Esophagus squamous epithelium (tissue), 5 donors: ENCODE measurements at regions not wholly inside any gene's neighbourhood (a gene's known extent, or its start where the extent isn't known, plus 50 kb on each side); places are given as distances from the start of the nearest gene placed in this dataset.
"Not testable (repeated sequence)": the region's sequence is repeated elsewhere in the genome, so short reads cannot be mapped to it uniquely, and the experiment has no call there.

Experiments
- DNase-seq: peaks from one replicate; lab custom pipeline; 2025; lab: John Stamatoyannopoulos, UW
- H3K27ac ChIP-seq, 4 donors: fragments of 200-600 bp; sonication (generic); one replicate each; pipeline ENCODE4 v1.5.1; 2016 to 2019; ENCODE audit warnings: mild to moderate bottlenecking in 1 of 4
- H3K27me3 ChIP-seq, 4 donors: fragments of 200-600 bp; sonication (generic); 1 replicate in 3 of 4; 2 replicates in 1 of 4; pipeline versions ENCODE4 v1.5.1 to v1.6.0; 2017 to 2021; ENCODE audit warnings: antibody characterized with exemption in 1 of 4
- H3K36me3 ChIP-seq, 3 donors: fragments of 200-600 bp; sonication (generic); one replicate each; pipeline ENCODE4 v1.5.1; 2016 to 2019
- H3K4me1 ChIP-seq, 3 donors: fragments of 200-600 bp; sonication (generic); one replicate each; pipeline ENCODE4 v1.5.1; 2017 to 2019
- H3K4me3 ChIP-seq, 4 donors: fragments of 200-600 bp; sonication (generic); 1 replicate in 3 of 4; 2 replicates in 1 of 4; pipeline ENCODE4 v1.5.1; 2016 to 2019; ENCODE audit warnings: mild to moderate bottlenecking in 2 of 4, moderate library complexity in 1 of 4
- H3K9me3 ChIP-seq, 3 donors: fragments of 200-600 bp; sonication (generic); one replicate each; pipeline ENCODE4 v1.5.1; 2016 to 2019
- CTCF ChIP-seq, 6 experiments: fragments of 450-650 bp in 4 of 6; fragments of 200-600 bp in 2 of 6; sonication (generic) in 2 of 6; IDR thresholded peaks; one replicate each; pipeline ENCODE4 v1.5.1; 2016 to 2019; ENCODE audit warnings: antibody characterized with exemption in 6 of 6, mild to moderate bottlenecking in 4 of 6, moderate library complexity in 4 of 6
- POLR2A ChIP-seq, 4 donors: fragments of 450-650 bp; IDR thresholded peaks; one replicate each; pipeline ENCODE4 v1.6.1; 2017; ENCODE audit warnings: antibody characterized with exemption in 4 of 4, mild to moderate bottlenecking in 4 of 4, moderate library complexity in 3 of 4
- WGBS, 2 donors: methylation state at CpG; one replicate each; pipeline ENCODE4 v1.1.5; 2018; 5-methylcytosine and 5-hydroxymethylcytosine counted together
- intact Hi-C: fragments of 100-400 bp; cut with DNase I; formaldehyde crosslinking; loops from one replicate; pipeline ENCODE4 v1.15.0; 2022
- donor health status: DM: yes; HTN: yes; CAD: no.

DNA sequence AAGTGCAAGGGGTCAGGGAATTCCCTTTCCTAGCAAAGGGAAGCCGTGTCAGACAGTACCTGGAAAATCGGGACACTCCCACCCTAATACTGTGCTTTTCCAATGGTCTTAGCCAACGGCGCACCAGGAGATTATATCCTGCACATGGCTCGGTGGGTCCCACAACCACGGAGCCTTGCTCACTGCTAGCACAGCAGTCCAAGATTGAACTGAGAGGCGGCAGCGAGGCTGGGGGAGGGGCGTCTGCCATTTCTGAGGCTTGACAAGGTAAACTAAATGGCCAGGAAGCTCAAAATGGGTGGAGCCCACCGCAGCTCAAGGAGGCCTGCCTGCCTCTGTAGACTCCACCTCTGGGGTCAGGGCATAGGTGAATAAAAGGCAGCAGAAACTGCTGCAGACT, 76.5 kb upstream of the LINC00632 start:
- DNase-seq, H3K9me3 ChIP-seq, H3K4me1 ChIP-seq, intact Hi-C loops, H3K27me3 ChIP-seq, H3K36me3 ChIP-seq, H3K27ac ChIP-seq, H3K4me3 ChIP-seq: not testable (repeated sequence)
- 57 to 92% methylated on average over 1 to 2 of the region's 10 CpGs for WGBS, 2 donors

DNA sequence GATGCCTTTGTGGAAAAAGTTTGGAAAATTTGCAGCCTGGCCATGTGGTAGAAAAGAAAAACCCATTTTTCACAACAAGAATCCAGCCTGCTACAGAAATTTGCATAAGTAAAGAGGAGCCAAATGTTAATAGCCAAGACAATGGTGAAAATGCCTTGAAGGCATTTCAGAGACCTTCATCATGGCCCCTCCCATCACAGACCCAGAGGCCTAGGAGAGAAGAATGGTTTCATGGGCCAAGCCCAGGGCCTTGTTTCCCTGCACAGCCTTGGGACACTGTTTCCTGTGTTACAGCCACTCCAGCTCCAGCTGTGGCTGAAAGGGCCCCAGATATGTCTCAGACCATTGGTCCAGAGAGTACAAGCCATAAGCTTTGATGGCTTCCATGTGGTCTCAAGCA, 101.4 kb upstream of the LINC00632 start:
- no peak for TF ChIP-seq POLR2A (IDR thresholded peaks at IDR 0.05)
- TF ChIP-seq CTCF (IDR thresholded peaks at IDR 0.05) = no peak
- DNase-seq = no peak
- H3K27ac ChIP-seq = no peak overlapping the region
- no peak overlapping the region for H3K4me3 ChIP-seq
- no peaks in the 10 kb centered on the region for H3K9me3 ChIP-seq
- H3K4me1 ChIP-seq = no peaks in the 10 kb centered on the region
- H3K36me3 ChIP-seq = no peaks in the 10 kb centered on the region
- intact Hi-C loops = no loop called here
- no peaks in the 10 kb centered on the region for H3K27me3 ChIP-seq

- TF ChIP-seq CTCF (IDR thresholded peaks at IDR 0.05) = no peak
- no peak overlapping the region for H3K4me3 ChIP-seq
- no peaks in the 10 kb centered on the region for H3K4me1 ChIP-seq
- 64 to 65% methylated on average over 3 of the region's 3 CpGs for WGBS, 2 donors
- intact Hi-C loops = no loop called here
- DNase-seq = no peak
- no peak overlapping the region for H3K27ac ChIP-seq
- H3K27me3 ChIP-seq = no peaks in the 10 kb centered on the region
- H3K9me3 ChIP-seq = no peaks in the 10 kb centered on the region
- H3K36me3 ChIP-seq = no peaks in the 10 kb centered on the region
These were observed 97.3 kb upstream of the SOX3 start for GRCh38 chrX:140602140-140602539.

DNA sequence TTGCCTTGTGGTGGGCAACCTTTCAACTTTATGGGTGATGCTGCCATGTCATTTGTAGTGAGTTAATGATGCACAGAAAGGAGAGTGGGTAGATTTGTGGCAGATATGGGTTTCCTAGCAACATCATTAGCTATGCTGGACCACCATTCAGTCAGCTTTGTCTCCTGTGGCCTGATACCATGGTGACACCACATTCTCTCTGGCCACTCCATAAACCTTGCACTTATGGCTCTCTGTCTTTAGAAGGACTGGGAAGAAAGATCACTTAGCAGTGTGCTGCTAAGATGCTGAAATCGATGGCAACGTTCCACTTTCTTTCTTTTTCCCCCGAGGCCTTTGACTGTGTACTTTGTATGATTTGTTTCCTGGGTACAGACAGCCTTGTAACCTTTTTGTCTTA, 95.0 kb upstream of the SOX3 start:
- intact Hi-C loops = no loop called here
- H3K9me3 ChIP-seq = no peaks in the 10 kb centered on the region
- H3K36me3 ChIP-seq = no peaks in the 10 kb centered on the region
- no peaks in the 10 kb centered on the region for H3K27me3 ChIP-seq
- no peak overlapping the region for H3K27ac ChIP-seq
- no peaks in the 10 kb centered on the region for H3K4me1 ChIP-seq
- no peak overlapping the region for H3K4me3 ChIP-seq
- 56 to 65% methylated on average over 3 of the region's 3 CpGs for WGBS, 2 donors
- no peak for DNase-seq
- TF ChIP-seq CTCF (IDR thresholded peaks at IDR 0.05) (no peak), POLR2A (IDR thresholded peaks at IDR 0.05) (no peak)

GRCh38 chrX:140589657-140590056, 84.8 kb upstream of the SOX3 start:
- no peaks in the 10 kb centered on the region for H3K36me3 ChIP-seq
- no peak for DNase-seq
- no peak overlapping the region for H3K27ac ChIP-seq
- H3K9me3 ChIP-seq = no peaks in the 10 kb centered on the region
- intact Hi-C loops = no loop called here
- H3K4me1 ChIP-seq = no peaks in the 10 kb centered on the region
- no peaks in the 10 kb centered on the region for H3K27me3 ChIP-seq
- WGBS, 2 donors = 68 to 93% methylated on average over 2 of the region's 2 CpGs
- H3K4me3 ChIP-seq = no peak overlapping the region
- TF ChIP-seq CTCF (IDR thresholded peaks at IDR 0.05) = no peak
- no peak for TF ChIP-seq POLR2A (IDR thresholded peaks at IDR 0.05)

DNA sequence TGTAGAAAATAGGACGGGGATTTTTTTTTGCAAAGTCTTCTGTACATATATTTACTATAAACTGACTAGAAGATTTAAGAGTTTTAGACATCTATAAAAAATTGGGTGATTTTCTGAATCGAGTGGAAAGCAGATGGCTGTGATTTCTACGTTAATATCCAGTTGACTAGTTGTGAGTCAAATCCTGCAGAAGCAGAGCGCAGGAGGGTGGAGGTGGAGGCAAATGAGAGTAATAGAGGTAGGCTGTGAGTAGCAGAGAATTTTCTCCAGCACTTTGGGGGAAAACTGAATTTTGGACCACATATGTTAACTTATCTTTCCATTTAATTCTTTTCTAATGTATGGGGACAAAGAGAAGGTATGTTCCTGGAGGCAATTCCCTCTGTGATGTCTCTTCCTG, 82.1 kb upstream of the SOX3 start:
- WGBS, 2 donors = 68 to 77% methylated on average over 4 of the region's 4 CpGs
- Histone ChIP-seq H3K27me3 (no peaks in the 10 kb centered on the region), H3K36me3 (no peaks in the 10 kb centered on the region), H3K4me3 (no peak overlapping the region), H3K9me3 (no peaks in the 10 kb centered on the region), H3K27ac (no peak overlapping the region), H3K4me1 (no peaks in the 10 kb centered on the region)
- intact Hi-C loops = no loop called here
- TF ChIP-seq CTCF (IDR thresholded peaks at IDR 0.05) (no peak), POLR2A (IDR thresholded peaks at IDR 0.05) (no peak)
- no peak for DNase-seq
